Gastroesophageal sphincter (tissue), 4 donors: ENCODE measurements at regions not wholly inside any gene's neighbourhood (a gene's known extent, or its start where the extent isn't known, plus 50 kb on each side); places are given as distances from the start of the nearest gene placed in this dataset.
"Not testable (repeated sequence)": the region's sequence is repeated elsewhere in the genome, so short reads cannot be mapped to it uniquely, and the experiment has no call there.

Experiments
- ATAC-seq: fragments of 150-250 bp; one replicate; pipeline ENCODE4 v1.9.1; 2016; ENCODE audit warnings: mild to moderate bottlenecking, moderate library complexity
- H3K27ac ChIP-seq, 4 donors: fragments of 200-600 bp; sonication (generic) in 3 of 4; 1 replicate in 3 of 4; 2 replicates in 1 of 4; pipeline ENCODE4 v1.5.1; 2016 to 2019
- H3K27me3 ChIP-seq: fragments of 200-600 bp; sonication (generic); one replicate; pipeline ENCODE4 v1.5.1; 2019
- H3K36me3 ChIP-seq, 2 donors: fragments of 200-600 bp; sonication (generic); one replicate each; pipeline ENCODE4 v1.5.1; 2019; ENCODE audit warnings: control low read depth in 1 of 2
- H3K4me1 ChIP-seq, 3 donors: fragments of 200-600 bp; sonication (generic); 1 replicate in 2 of 3; 2 replicates in 1 of 3; pipeline ENCODE4 v1.5.1; 2016 to 2019; ENCODE audit warnings: control low read depth in 2 of 3
- H3K4me3 ChIP-seq, 2 donors: fragments of 200-600 bp; sonication (generic); one replicate each; pipeline ENCODE4 v1.5.1; 2019; ENCODE audit warnings: mild to moderate bottlenecking in 1 of 2, moderate library complexity in 1 of 2
- H3K9me3 ChIP-seq, 3 donors: fragments of 200-600 bp; sonication (generic); one replicate each; pipeline ENCODE4 v1.5.1; 2017 to 2019; ENCODE audit warnings: control low read depth in 2 of 3
- CTCF ChIP-seq, 4 experiments: fragments of 200-600 bp in 2 of 4; fragments of 450-650 bp in 2 of 4; sonication (generic) in 1 of 4; IDR thresholded peaks; one replicate each; pipeline ENCODE4 v1.5.1; 2017 to 2019; ENCODE audit warnings: antibody characterized with exemption in 4 of 4, mild to moderate bottlenecking in 2 of 4, moderate library complexity in 2 of 4
- EP300 ChIP-seq: sonication (generic); formaldehyde crosslinking; IDR thresholded peaks from one replicate; pipeline ENCODE4 v1.6.1; 2017; ENCODE audit warnings: antibody characterized with exemption, mild to moderate bottlenecking
- POLR2A ChIP-seq, 2 donors: fragments of 450-650 bp; IDR thresholded peaks; one replicate each; pipeline ENCODE4 v1.6.1; 2017; ENCODE audit warnings: antibody characterized with exemption in 2 of 2, mild to moderate bottlenecking in 2 of 2, moderate library complexity in 1 of 2
- POLR2AphosphoS5 ChIP-seq: sonication (generic); formaldehyde crosslinking; IDR thresholded peaks from one replicate; pipeline ENCODE4 v1.6.1; 2017; ENCODE audit warnings: antibody characterized with exemption
- WGBS, 2 donors: methylation state at CpG; one replicate each; pipeline ENCODE4 v1.1.5; 2018; ENCODE audit warnings: low coverage in 1 of 2; 5-methylcytosine and 5-hydroxymethylcytosine counted together

GRCh38 chr14:46136456-46136855 is 515.1 kb downstream of the RPL10L start:
- Histone ChIP-seq H3K27ac (no peak overlapping the region), H3K4me3 (no peak overlapping the region), H3K27me3 (no peaks in the 10 kb centered on the region), H3K9me3 (no peaks in the 10 kb centered on the region), H3K4me1 (no peaks in the 10 kb centered on the region), H3K36me3 (no peaks in the 10 kb centered on the region)
- 40 to 67% methylated on average over 1 of the region's 1 CpG for WGBS, 2 donors
- TF ChIP-seq POLR2A (IDR thresholded peaks at IDR 0.05) (no peak), EP300 (no peak), CTCF (IDR thresholded peaks at IDR 0.05) (no peak), POLR2AphosphoS5 (no peak)
- ATAC-seq: no peak

GRCh38 chr14:46108228-46108627 is 543.4 kb downstream of the RPL10L start:
- no peak for ATAC-seq
- Histone ChIP-seq H3K27ac (no peak overlapping the region), H3K4me1 (no peaks in the 10 kb centered on the region), H3K9me3 (peaks cover 0 to 6% (median 0%) of the 10 kb centered on the region in 3 donors), H3K36me3 (no peaks in the 10 kb centered on the region), H3K4me3 (no peak overlapping the region), H3K27me3 (no peaks in the 10 kb centered on the region)
- TF ChIP-seq EP300 (no peak), CTCF (IDR thresholded peaks at IDR 0.05) (no peak), POLR2AphosphoS5 (no peak), POLR2A (IDR thresholded peaks at IDR 0.05) (no peak)
- no CpG with 5 or more reads among the region's 2 CpGs for WGBS, 2 donors

- H3K36me3 ChIP-seq, H3K4me3 ChIP-seq, ATAC-seq, H3K27me3 ChIP-seq, H3K9me3 ChIP-seq, H3K27ac ChIP-seq, H3K4me1 ChIP-seq: not testable (repeated sequence)
- 80% methylated on average over 1 of the region's 8 CpGs; no CpG with 5 or more reads in 1 of the 2 donors for WGBS, 2 donors
Measured at GRCh38 chr14:46100901-46101300, 550.7 kb downstream of the RPL10L start.

- ATAC-seq: no peak
- H3K9me3 ChIP-seq: peaks cover 0 to 2% (median 0%) of the 10 kb centered on the region in 3 donors
- TF ChIP-seq POLR2AphosphoS5 (no peak), EP300 (no peak), CTCF (IDR thresholded peaks at IDR 0.05) (no peak), POLR2A (IDR thresholded peaks at IDR 0.05) (no peak)
- no peak overlapping the region for H3K4me3 ChIP-seq
- H3K36me3 ChIP-seq: no peaks in the 10 kb centered on the region
- H3K27me3 ChIP-seq: no peaks in the 10 kb centered on the region
- 38 to 62% methylated on average over 3 of the region's 3 CpGs for WGBS, 2 donors
- H3K27ac ChIP-seq: no peak overlapping the region
- H3K4me1 ChIP-seq: no peaks in the 10 kb centered on the region
Measured at GRCh38 chr14:46091819-46092218, 559.8 kb downstream of the RPL10L start.

GRCh38 chr14:46087604-46088003 is 564.0 kb downstream of the RPL10L start:
- WGBS, 2 donors: 56 to 60% methylated on average over 2 of the region's 2 CpGs

More at GRCh38 chr14:46087604-46088003, 564.0 kb downstream of the RPL10L start:
- TF ChIP-seq POLR2A (IDR thresholded peaks at IDR 0.05): no peak
- no peak for TF ChIP-seq CTCF (IDR thresholded peaks at IDR 0.05)
- TF ChIP-seq POLR2AphosphoS5: no peak
- no peak for TF ChIP-seq EP300
- H3K4me3 ChIP-seq: no peak overlapping the region
- no peaks in the 10 kb centered on the region for H3K4me1 ChIP-seq
- no peaks in the 10 kb centered on the region for H3K36me3 ChIP-seq
- no peaks in the 10 kb centered on the region for H3K27me3 ChIP-seq
- H3K27ac ChIP-seq: no peak overlapping the region
- no peak for ATAC-seq
- peaks cover 0 to 15% (median 0%) of the 10 kb centered on the region in 3 donors for H3K9me3 ChIP-seq
